H9 (cell line): ENCODE measurements at regions not wholly inside any gene's neighbourhood (a gene's known extent, or its start where the extent isn't known, plus 50 kb on each side); places are given as distances from the start of the nearest gene placed in this dataset.

Source experiments
- DNase-seq: peaks from one replicate; pipeline ENCODE4 v3.0.0-alpha.2; 2017
- H2AFZ ChIP-seq: one replicate; pipeline ENCODE4 v1.6.1; 2013; ENCODE audit warnings: mild to moderate bottlenecking, low read length, control low read depth, moderate library complexity
- H2AK5ac ChIP-seq: 2 replicates; pipeline ENCODE4 v1.6.1; 2013; ENCODE audit warnings: low read length, control low read depth, mixed read lengths; ENCODE audit not compliant: insufficient read length
- H2BK120ac ChIP-seq: one replicate; pipeline ENCODE4 v1.6.1; 2013; ENCODE audit warnings: low read depth, mild to moderate bottlenecking, low read length, control low read depth, inconsistent platforms; ENCODE audit not compliant: poor library complexity, severe bottlenecking
- H2BK12ac ChIP-seq: 2 replicates; pipeline ENCODE4 v1.6.1; 2013; ENCODE audit warnings: low read length, control low read depth, mixed read lengths, low read depth; ENCODE audit not compliant: insufficient read length
- H2BK15ac ChIP-seq: 2 replicates; pipeline ENCODE4 v1.6.1; 2013; ENCODE audit warnings: low read depth, low read length, control low read depth
- H2BK20ac ChIP-seq: one replicate; pipeline ENCODE4 v1.6.1; 2013; ENCODE audit warnings: low read depth, mild to moderate bottlenecking, low read length, control low read depth, inconsistent platforms; ENCODE audit not compliant: poor library complexity, severe bottlenecking
- H2BK5ac ChIP-seq: 2 replicates; pipeline ENCODE4 v1.6.1; 2013; ENCODE audit warnings: low read length, control low read depth, mixed read lengths; ENCODE audit not compliant: insufficient read length
- H3K14ac ChIP-seq: 2 replicates; pipeline ENCODE4 v1.6.1; 2013; ENCODE audit warnings: low read length, control low read depth; ENCODE audit not compliant: insufficient read depth
- H3K18ac ChIP-seq: 2 replicates; pipeline ENCODE4 v1.6.1; 2013; ENCODE audit warnings: low read depth, mild to moderate bottlenecking, mixed read lengths, low read length, control low read depth; ENCODE audit not compliant: insufficient read length
- H3K23ac ChIP-seq: 2 replicates; pipeline ENCODE4 v1.6.1; 2013; ENCODE audit warnings: low read length, control low read depth, mixed read lengths, low read depth; ENCODE audit not compliant: insufficient read length
- H3K23me2 ChIP-seq: 2 replicates; pipeline ENCODE4 v1.6.1; 2013; ENCODE audit warnings: low read depth, mild to moderate bottlenecking, mixed read lengths, low read length, control low read depth; ENCODE audit not compliant: insufficient read length, poor library complexity, severe bottlenecking
- H3K27ac ChIP-seq: 2 replicates; pipeline ENCODE4 v1.5.1; 2013; ENCODE audit warnings: low read length, control low read depth, mixed read lengths, low read depth; ENCODE audit not compliant: insufficient read length
- H3K27me3 ChIP-seq: 2 replicates; pipeline ENCODE4 v1.6.1; 2013; ENCODE audit warnings: low read length, control low read depth, inconsistent platforms; ENCODE audit not compliant: insufficient read depth
- H3K4ac ChIP-seq: 2 replicates; pipeline ENCODE4 v1.6.1; 2013; ENCODE audit warnings: low read depth, mild to moderate bottlenecking, control low read depth, inconsistent platforms, low read length, moderate library complexity
- H3K4me1 ChIP-seq: 2 replicates; pipeline ENCODE4 v1.6.1; 2013; ENCODE audit warnings: low read length, control low read depth, inconsistent platforms; ENCODE audit not compliant: insufficient read depth
- H3K4me2 ChIP-seq: 2 replicates; pipeline ENCODE4 v1.6.1; 2013; ENCODE audit warnings: low read length, control low read depth, mixed read lengths; ENCODE audit not compliant: insufficient read length, insufficient read depth
- H3K56ac ChIP-seq: 2 replicates; pipeline ENCODE4 v1.6.1; 2013; ENCODE audit warnings: low read depth, mild to moderate bottlenecking, mixed read lengths, low read length, control low read depth; ENCODE audit not compliant: insufficient read length
- H3K79me1 ChIP-seq: 2 replicates; pipeline ENCODE4 v1.6.1; 2013; ENCODE audit warnings: low read depth, mild to moderate bottlenecking, moderate library complexity, low read length, control low read depth, inconsistent platforms; ENCODE audit not compliant: insufficient read depth, poor library complexity, severe bottlenecking
- H3K79me2 ChIP-seq: 2 replicates; pipeline ENCODE4 v1.6.1; 2013; ENCODE audit warnings: low read length, control low read depth, inconsistent platforms; ENCODE audit not compliant: insufficient read depth
- H3K9ac ChIP-seq: 2 replicates; pipeline ENCODE4 v1.6.1; 2013; ENCODE audit warnings: low read length, control low read depth, mixed read lengths; ENCODE audit not compliant: insufficient read length; ENCODE audit errors: extremely low read depth
- H3K9me3 ChIP-seq: one replicate; pipeline ENCODE4 v1.6.1; 2013; ENCODE audit warnings: low read depth, low read length, inconsistent platforms; ENCODE audit not compliant: control insufficient read depth
- H3T11ph ChIP-seq: one replicate; pipeline ENCODE4 v1.6.1; 2013; ENCODE audit warnings: mild to moderate bottlenecking, low read length, control low read depth, inconsistent platforms
- H4K20me1 ChIP-seq: one replicate; pipeline ENCODE4 v1.6.1; 2013; ENCODE audit not compliant: control insufficient read depth, insufficient read length, insufficient read depth
- H4K5ac ChIP-seq: 2 replicates; pipeline ENCODE4 v1.6.1; 2013; ENCODE audit warnings: low read depth, mild to moderate bottlenecking, mixed read lengths, low read length, control low read depth; ENCODE audit not compliant: insufficient read length
- H4K8ac ChIP-seq: replicated peaks from 2 replicates; pipeline ENCODE4 v1.6.1; 2013; ENCODE audit warnings: low read length, control low read depth, mixed read lengths, low read depth; ENCODE audit not compliant: insufficient read length
- H4K91ac ChIP-seq: 2 replicates; pipeline ENCODE4 v1.6.1; 2013; ENCODE audit warnings: low read depth, mild to moderate bottlenecking, moderate library complexity, mixed read lengths, low read length, control low read depth; ENCODE audit not compliant: insufficient read length
- H3K27ac Mint-ChIP-seq, 3 experiments: 2 replicates in 2 of 3; 3 replicates in 1 of 3; pipeline ENCODE4 v1.8.0; 2020 to 2021; ENCODE audit warnings: mixed read lengths in 3 of 3, mild to moderate bottlenecking in 1 of 3, moderate library complexity in 1 of 3
- H3K27me3 Mint-ChIP-seq: 2 replicates; pipeline ENCODE4 v1.8.0; 2021; ENCODE audit warnings: low read depth, mild to moderate bottlenecking, moderate library complexity, mixed read lengths
- H3K36me3 Mint-ChIP-seq, 3 experiments: 2 replicates in 2 of 3; 3 replicates in 1 of 3; pipeline ENCODE4 v1.8.0; 2020 to 2021; ENCODE audit warnings: low read depth in 3 of 3, mixed read lengths in 3 of 3; ENCODE audit not compliant: insufficient read depth in 1 of 3
- H3K4me1 Mint-ChIP-seq, 2 experiments: 2 replicates each; pipeline ENCODE4 v1.8.0; 2020; ENCODE audit warnings: mixed read lengths in 2 of 2
- H3K4me3 Mint-ChIP-seq, 2 experiments: 2 replicates in 1 of 2; 3 replicates in 1 of 2; pipeline ENCODE4 v1.8.0; 2020 to 2021; ENCODE audit warnings: mild to moderate bottlenecking in 2 of 2, mixed read lengths in 2 of 2, moderate library complexity in 1 of 2
- H3K9me3 Mint-ChIP-seq, 2 experiments: 2 replicates in 1 of 2; 3 replicates in 1 of 2; pipeline ENCODE4 v1.8.0; 2020; ENCODE audit warnings: mild to moderate bottlenecking in 2 of 2, mixed read lengths in 2 of 2, moderate library complexity in 1 of 2
- TF ChIP-seq, protein P1 (sequence below): fragments of 200-600 bp; sonication (generic); conservative IDR thresholded peaks from 3 replicates; pipeline ENCODE4 v1.8.0; 2021; ENCODE audit warnings: antibody characterized with exemption, mild to moderate bottlenecking

- peaks cover 17 to 23% of the 10 kb centered on the region in 2 experiments for H3K4me1 Mint-ChIP-seq
- no peak overlapping the region for H3K56ac ChIP-seq
- H3K27ac ChIP-seq = no peak overlapping the region
- H3K4me3 Mint-ChIP-seq = no peak overlapping the region
- TF ChIP-seq, protein P1, sequence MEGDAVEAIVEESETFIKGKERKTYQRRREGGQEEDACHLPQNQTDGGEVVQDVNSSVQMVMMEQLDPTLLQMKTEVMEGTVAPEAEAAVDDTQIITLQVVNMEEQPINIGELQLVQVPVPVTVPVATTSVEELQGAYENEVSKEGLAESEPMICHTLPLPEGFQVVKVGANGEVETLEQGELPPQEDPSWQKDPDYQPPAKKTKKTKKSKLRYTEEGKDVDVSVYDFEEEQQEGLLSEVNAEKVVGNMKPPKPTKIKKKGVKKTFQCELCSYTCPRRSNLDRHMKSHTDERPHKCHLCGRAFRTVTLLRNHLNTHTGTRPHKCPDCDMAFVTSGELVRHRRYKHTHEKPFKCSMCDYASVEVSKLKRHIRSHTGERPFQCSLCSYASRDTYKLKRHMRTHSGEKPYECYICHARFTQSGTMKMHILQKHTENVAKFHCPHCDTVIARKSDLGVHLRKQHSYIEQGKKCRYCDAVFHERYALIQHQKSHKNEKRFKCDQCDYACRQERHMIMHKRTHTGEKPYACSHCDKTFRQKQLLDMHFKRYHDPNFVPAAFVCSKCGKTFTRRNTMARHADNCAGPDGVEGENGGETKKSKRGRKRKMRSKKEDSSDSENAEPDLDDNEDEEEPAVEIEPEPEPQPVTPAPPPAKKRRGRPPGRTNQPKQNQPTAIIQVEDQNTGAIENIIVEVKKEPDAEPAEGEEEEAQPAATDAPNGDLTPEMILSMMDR = no peak
- H3K4me1 ChIP-seq = no peaks in the 10 kb centered on the region
- H3K79me2 ChIP-seq = no peaks in the 10 kb centered on the region
- H4K20me1 ChIP-seq = no peaks in the 10 kb centered on the region
- no peaks in the 10 kb centered on the region for H3K23me2 ChIP-seq
- no peak overlapping the region for H3T11ph ChIP-seq
- H2BK120ac ChIP-seq = no peak overlapping the region
- no peak overlapping the region for H3K18ac ChIP-seq
- DNase-seq = no peak
- H3K79me1 ChIP-seq = no peaks in the 10 kb centered on the region
- H3K36me3 Mint-ChIP-seq = no peaks in the 10 kb centered on the region
- no peak overlapping the region for H3K9ac ChIP-seq
- H3K4me2 ChIP-seq = no peak overlapping the region
- no peak overlapping the region for H2BK20ac ChIP-seq
- H3K9me3 Mint-ChIP-seq = no peaks in the 10 kb centered on the region
- no peak overlapping the region for H2BK15ac ChIP-seq
- no peak overlapping the region for H4K8ac ChIP-seq
- no peak overlapping the region for H3K27ac Mint-ChIP-seq
- H3K14ac ChIP-seq = no peak overlapping the region
- H2AK5ac ChIP-seq = no peak overlapping the region
- H3K27me3 Mint-ChIP-seq = peaks cover 9% of the 10 kb centered on the region
- no peak overlapping the region for H4K91ac ChIP-seq
- H3K4ac ChIP-seq = no peak overlapping the region
- no peaks in the 10 kb centered on the region for H3K9me3 ChIP-seq
- no peak overlapping the region for H4K5ac ChIP-seq
- H2BK5ac ChIP-seq = no peak overlapping the region
- H3K27me3 ChIP-seq = no peaks in the 10 kb centered on the region
- H2AFZ ChIP-seq = no peak overlapping the region
- no peak overlapping the region for H3K23ac ChIP-seq
- no peak overlapping the region for H2BK12ac ChIP-seq
These were observed 80.3 kb downstream of the ENC1 start for GRCh38 chr5:74560245-74560644.
